SK-MEL-5 (cell line): ENCODE measurements at regions not wholly inside any gene's neighbourhood (a gene's known extent, or its start where the extent isn't known, plus 50 kb on each side); places are given as distances from the start of the nearest gene placed in this dataset.

ENCODE experiments used
- DNase-seq: peaks from one replicate; pipeline ENCODE4 v3.0.0-alpha.2; 2016; ENCODE audit warnings: low read depth, low spot score
- in situ Hi-C: cut with HindIII; loops from 2 replicates; pipeline ENCODE4 v1.10.0; 2016; ENCODE audit warnings: low sequenced_read_pairs, high pct_unique_total_duplicates, low pct_unique_long_range_greater_than_20kb

DNA sequence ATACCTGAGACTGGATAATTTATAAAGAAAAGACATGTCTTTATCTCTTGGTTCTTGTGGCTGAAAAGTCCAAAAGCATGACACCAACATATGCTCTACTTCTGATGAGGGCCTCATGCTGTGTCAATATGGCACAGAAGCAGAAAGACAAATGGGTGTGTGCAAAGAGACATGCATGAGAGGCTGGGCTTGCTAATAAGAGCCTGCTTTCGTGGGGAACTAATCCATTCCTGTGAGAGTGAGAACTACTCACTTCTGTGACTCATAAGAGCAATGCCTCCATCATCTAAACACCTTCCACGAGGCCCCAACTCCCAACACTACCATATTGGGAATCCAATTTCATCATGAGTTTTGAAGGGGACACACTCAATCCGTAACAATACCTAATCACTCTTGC is 340.0 kb upstream of the DUSP10 start:
- DNase-seq: no peak
- in situ Hi-C loops: no loop called here

GRCh38 chr1:222079566-222079965 is 337.7 kb upstream of the DUSP10 start:
- in situ Hi-C loops: no loop called here
- DNase-seq: no peak

DNA sequence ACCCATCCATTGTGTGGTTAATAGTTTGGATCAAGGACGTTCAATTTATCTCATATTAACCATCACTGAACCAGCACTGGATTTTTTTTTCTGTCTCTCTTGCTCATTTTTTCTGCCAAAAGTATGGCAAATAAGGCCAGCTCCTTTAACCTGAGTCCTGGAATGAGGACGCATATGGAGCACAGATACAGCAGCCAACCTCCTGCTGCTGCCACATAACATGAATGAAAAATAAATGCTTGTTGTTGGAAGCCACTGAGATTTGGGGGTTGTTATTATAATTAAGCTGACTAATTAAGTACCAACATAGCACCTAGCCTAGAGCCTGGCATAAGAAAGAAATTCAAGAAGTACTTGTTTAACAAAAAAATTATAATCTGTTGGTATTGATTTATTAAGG is 335.3 kb upstream of the DUSP10 start:
- DNase-seq: no peak
- in situ Hi-C loops: no loop called here

- no peak for DNase-seq
- in situ Hi-C loops: no loop called here
Observed at GRCh38 chr1:222074317-222074716, 332.4 kb upstream of the DUSP10 start.

- DNase-seq: no peak
- in situ Hi-C loops: no loop called here
Observed at GRCh38 chr1:222073307-222073995, 331.6 kb upstream of the DUSP10 start.

- in situ Hi-C loops: no loop called here
- peak; percentile 58 for DNase-seq
Observed at GRCh38 chr1:222071387-222071786, 329.5 kb upstream of the DUSP10 start.

- in situ Hi-C loops: no loop called here
- no peak for DNase-seq
Observed at GRCh38 chr1:222068937-222069336, 327.0 kb upstream of the DUSP10 start.

DNA sequence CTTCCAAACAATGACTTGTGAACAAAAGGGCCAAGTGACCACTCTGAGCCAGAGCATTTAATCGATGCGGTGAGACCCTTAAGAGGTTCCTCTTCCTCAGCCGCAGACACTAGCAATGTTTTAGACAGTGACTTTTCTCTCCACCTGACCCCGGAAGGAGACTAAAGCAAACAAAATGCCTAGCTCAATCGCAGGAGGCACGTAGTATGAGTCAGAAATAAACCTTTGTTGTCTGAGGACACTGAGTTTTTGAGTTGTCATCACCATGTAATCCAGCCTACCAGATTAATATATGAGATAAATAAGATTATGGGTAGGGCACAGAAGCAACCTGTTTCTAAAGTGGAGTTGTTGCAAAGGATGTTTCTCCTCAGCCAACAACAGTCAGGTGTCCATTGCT is 326.2 kb upstream of the DUSP10 start:
- DNase-seq: no peak
- in situ Hi-C loops: no loop called here

DNA sequence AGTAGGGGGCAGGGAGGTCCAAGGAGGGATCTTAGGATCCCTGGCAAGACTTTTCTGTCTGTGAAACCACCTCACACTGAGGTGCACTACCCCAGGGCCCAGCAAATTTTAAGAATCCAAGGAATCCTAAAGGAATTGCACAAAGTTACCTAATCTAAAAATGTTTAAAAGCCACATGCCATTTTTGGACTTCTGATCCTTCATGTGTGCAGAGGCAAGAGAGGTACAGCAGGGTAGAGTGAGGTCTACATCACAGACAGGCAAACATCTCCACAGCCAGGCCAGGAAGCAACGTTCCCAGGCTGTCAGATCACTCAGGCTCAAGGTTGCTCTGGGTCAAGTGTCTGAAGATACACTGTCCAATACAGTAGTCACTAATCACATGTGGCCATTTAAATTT is 324.6 kb upstream of the DUSP10 start:
- in situ Hi-C loops: no loop called here
- no peak for DNase-seq

GRCh38 chr1:222065234-222065633 is 323.3 kb upstream of the DUSP10 start:
- in situ Hi-C loops: no loop called here
- DNase-seq: no peak

DNA sequence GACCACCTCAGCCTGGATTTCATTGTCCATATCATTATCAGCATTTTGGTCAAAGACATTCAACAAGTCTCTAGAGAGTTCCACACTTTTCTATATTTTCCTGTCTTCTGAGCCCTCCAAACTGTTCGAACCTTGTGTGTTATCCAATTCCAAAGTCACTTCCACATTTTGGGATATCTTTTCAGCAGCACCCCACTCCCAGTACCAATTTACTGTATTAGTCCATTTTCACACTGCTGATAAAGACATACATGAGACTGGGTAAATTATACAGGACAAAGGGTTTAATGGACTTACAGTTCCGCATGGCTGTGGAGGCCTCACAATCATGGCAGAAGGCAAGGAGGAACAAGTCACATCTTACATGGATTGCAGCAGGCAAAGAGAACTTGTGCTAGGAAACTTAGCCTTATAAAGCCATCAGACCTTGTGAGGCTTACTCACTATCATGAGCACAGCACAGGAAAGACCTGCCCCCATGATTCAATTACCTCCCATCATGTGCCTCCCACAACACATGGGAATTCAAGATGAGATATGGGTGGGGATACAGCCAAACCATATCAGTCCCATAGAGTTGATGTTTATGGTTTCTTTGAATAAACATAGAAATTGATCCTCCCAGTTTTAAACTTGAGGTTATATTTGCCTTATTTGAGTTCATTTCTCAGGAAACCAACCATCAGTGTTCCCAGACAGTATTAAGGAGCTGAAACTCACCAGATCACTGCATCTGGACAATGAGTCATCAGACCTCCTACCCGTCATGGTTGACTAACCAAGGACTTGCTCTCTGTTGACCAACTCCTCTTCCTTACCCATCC is 322.7 kb upstream of the DUSP10 start:
- DNase-seq: no peak
- in situ Hi-C loops: no loop called here

GRCh38 chr1:222062640-222063039 is 320.8 kb upstream of the DUSP10 start:
- in situ Hi-C loops: no loop called here

GRCh38 chr1:222061711-222062359 is 319.9 kb upstream of the DUSP10 start:
- DNase-seq: peak; percentile 52
- in situ Hi-C loops: no loop called here

More at GRCh38 chr1:222062640-222063039, 320.8 kb upstream of the DUSP10 start:
- DNase-seq: no peak

- in situ Hi-C loops: no loop called here
- no peak for DNase-seq
Observed at GRCh38 chr1:222060210-222060916, 318.5 kb upstream of the DUSP10 start.

DNA sequence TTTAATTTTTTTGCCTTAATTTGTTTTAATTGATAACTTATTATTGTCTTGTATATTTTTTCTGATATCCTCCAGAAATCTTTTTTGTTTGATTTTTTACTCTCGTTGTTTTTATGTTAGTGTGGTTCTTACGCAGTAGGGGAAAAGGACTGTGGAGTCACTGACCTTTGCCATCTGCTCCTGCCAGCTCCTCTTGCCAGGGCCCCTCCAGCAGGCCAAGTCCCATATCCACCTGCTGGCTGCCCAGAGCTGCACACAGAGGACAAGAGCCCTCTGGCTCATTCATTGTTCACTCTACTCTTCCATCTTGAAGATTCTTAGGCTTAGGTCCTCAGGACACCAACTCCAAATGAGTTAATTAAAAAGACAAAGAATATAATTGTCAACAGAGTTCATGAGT is 316.4 kb upstream of the DUSP10 start:
- DNase-seq: no peak
- in situ Hi-C loops: no loop called here

GRCh38 chr1:222057162-222057561 is 315.3 kb upstream of the DUSP10 start:
- DNase-seq: peak; percentile 45
- in situ Hi-C loops: no loop called here

DNA sequence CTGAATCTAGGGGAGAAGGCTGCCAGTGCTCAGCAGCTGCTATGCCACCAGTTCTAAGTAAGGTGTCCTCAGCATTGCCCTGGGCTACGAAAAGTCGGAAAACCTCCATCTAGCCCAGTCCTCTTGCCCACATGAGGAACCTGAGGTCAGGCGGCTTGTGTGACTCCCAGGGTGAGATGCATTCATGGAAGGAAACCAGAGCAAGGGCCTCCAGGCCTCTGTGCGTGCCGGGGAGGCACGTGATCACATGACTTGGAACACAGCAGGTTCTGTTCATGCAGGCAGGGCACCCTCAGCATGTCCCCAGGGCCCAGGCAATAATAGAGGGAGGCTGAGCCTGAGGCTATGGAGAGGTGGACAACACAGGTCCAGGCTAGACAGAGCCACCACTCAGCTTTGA is 312.5 kb upstream of the DUSP10 start:
- peak; percentile 70 for DNase-seq
- in situ Hi-C loops: no loop called here

DNA sequence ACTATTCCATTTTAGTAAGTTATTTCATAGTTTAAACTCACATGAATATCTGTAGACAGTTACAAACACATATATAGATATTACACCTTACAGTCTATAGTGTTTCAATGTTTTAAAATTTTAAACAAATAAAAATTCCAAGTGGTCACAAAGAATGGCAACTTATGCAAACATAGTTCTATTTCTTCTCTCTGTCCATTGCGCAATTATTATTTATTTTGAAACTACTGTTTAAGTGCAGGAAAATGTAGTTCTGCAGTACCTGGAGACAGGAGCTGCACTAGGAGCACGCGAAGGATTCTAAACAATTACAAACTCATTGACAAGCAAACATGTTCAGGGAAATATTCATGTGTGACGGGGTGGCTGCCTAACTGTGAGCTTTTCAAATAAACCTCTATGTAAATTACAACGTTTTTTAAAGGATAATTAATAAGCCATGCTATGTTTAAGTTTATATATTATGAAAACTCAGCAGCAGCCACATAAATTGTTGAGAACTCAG is 312.0 kb upstream of the DUSP10 start:
- in situ Hi-C loops: no loop called here
- DNase-seq: no peak
